HCT116 (cell line): ENCODE measurements at regions not wholly inside any gene's neighbourhood (a gene's known extent, or its start where the extent isn't known, plus 50 kb on each side); places are given as distances from the start of the nearest gene placed in this dataset.

Experiments used
- ATAC-seq: fragments of 200-7000 bp; cut with Tn5 transposase; 2 replicates; pipeline ENCODE4 v1.9.1; 2020; ENCODE audit warnings: mild to moderate bottlenecking, moderate library complexity
- BruUV-seq: library from RNA; stranded (reverse); fragments of 400-500 nt; replicated peaks from 2 replicates; lab custom pipeline; 2021; lab: Mats Ljungman, UMichigan
- CTCF ChIA-PET: fragments of 300-600 bp; sonication (Branson Sonifier 250); formaldehyde crosslinking; loops from one replicate; lab custom pipeline; 2021; ENCODE audit warnings: antibody characterized with exemption; lab: Charles Lee
- POLR2A ChIA-PET: fragments of 300-600, 350-600 bp; sonication (Branson Sonifier 250); formaldehyde crosslinking; loops from one replicate; lab custom pipeline; 2021; ENCODE audit warnings: antibody characterized with exemption; lab: Charles Lee
- RAD21 ChIA-PET, 2 experiments: fragments of 300-600 bp; sonication (Branson Sonifier 250); formaldehyde crosslinking; loops; one replicate each; lab custom pipeline; 2023; ENCODE audit warnings: low total read pairs in 2 of 2; ENCODE audit not compliant: uncharacterized antibody in 2 of 2, unreplicated experiment in 2 of 2, low non-redundant PET in 1 of 2; lab: Charles Lee
- DNase-seq: peaks from one replicate; pipeline ENCODE4 v3.0.0-alpha.2; 2010; ENCODE audit warnings: low read depth, low spot score
- H2AFZ ChIP-seq: fragments of 200-600 bp; shearing (Covaris generic), sonication (generic); 2 replicates; pipeline ENCODE4 v1.6.1; 2017; ENCODE audit warnings: low read depth, mixed run types, mixed read lengths, antibody characterized with exemption, low read length; ENCODE audit not compliant: poor library complexity, severe bottlenecking
- H3K27ac ChIP-seq: 2 replicates; pipeline ENCODE4 v1.5.1; 2012; ENCODE audit warnings: low read depth, low read length
- H3K27me3 ChIP-seq: fragments of 200-600 bp; sonication (generic); 2 replicates; pipeline ENCODE4 v1.6.1; 2016; ENCODE audit warnings: mixed run types, low read length, mixed read lengths; ENCODE audit not compliant: insufficient read depth
- H3K36me3 ChIP-seq, 2 experiments: fragments of 200-500 bp in 1 of 2; fragments of 200-600 bp in 1 of 2; sonication (Bioruptor generic) in 1 of 2; sonication (generic) in 1 of 2; 2 replicates each; pipeline versions ENCODE4 v1.5.1 to v1.6.1; 2014 to 2016; ENCODE audit warnings: low read length in 2 of 2, inconsistent platforms in 1 of 2, mixed read lengths in 1 of 2, mixed run types in 1 of 2; ENCODE audit not compliant: insufficient read depth in 2 of 2, control insufficient read depth in 1 of 2
- H3K4me1 ChIP-seq, 2 experiments: fragments of 200-600 bp in 1 of 2; sonication (generic) in 1 of 2; 2 replicates each; pipeline versions ENCODE4 v1.5.1 to v1.6.1; 2012 to 2017; ENCODE audit warnings: low read length in 2 of 2, inconsistent platforms in 1 of 2, mild to moderate bottlenecking in 1 of 2, mixed read lengths in 1 of 2, mixed run types in 1 of 2, moderate library complexity in 1 of 2; ENCODE audit not compliant: insufficient read depth in 2 of 2, control insufficient read depth in 1 of 2
- H3K4me2 ChIP-seq: fragments of 200-600 bp; sonication (generic); 2 replicates; pipeline ENCODE4 v1.6.1; 2017; ENCODE audit warnings: mixed run types, low read length, mixed read lengths
- H3K4me3 ChIP-seq, 2 experiments: fragments of 200-600 bp in 1 of 2; sonication (generic) in 1 of 2; replicated peaks in 1 of 2; 2 replicates each; pipeline ENCODE4 v1.5.1; 2011 to 2016; ENCODE audit warnings: low read length in 2 of 2, control low read depth in 1 of 2, low read depth in 1 of 2, mild to moderate bottlenecking in 1 of 2, mixed read lengths in 1 of 2, mixed run types in 1 of 2
- H3K79me2 ChIP-seq: fragments of 200-600 bp; sonication (generic); 2 replicates; pipeline ENCODE4 v1.6.1; 2017; ENCODE audit warnings: mild to moderate bottlenecking, mixed run types, low read length, moderate library complexity, mixed read lengths; ENCODE audit not compliant: insufficient read depth
- H3K9ac ChIP-seq: fragments of 200-600 bp; sonication (generic); 2 replicates; pipeline ENCODE4 v1.6.1; 2016; ENCODE audit warnings: low read length, mixed read lengths
- H3K9me2 ChIP-seq: fragments of 200-600 bp; sonication (generic), shearing (Covaris generic); 2 replicates; pipeline ENCODE4 v1.6.1; 2017; ENCODE audit warnings: mixed run types, mild to moderate bottlenecking, moderate library complexity; ENCODE audit not compliant: insufficient read depth
- H3K9me3 ChIP-seq, 2 experiments: fragments of 200-500 bp in 1 of 2; fragments of 200-600 bp in 1 of 2; sonication (Bioruptor generic) in 1 of 2; sonication (generic) in 1 of 2; 2 replicates each; pipeline ENCODE4 v1.6.1; 2014 to 2017; ENCODE audit warnings: low read length in 2 of 2, mixed read lengths in 2 of 2, inconsistent platforms in 1 of 2, low read depth in 1 of 2, mild to moderate bottlenecking in 1 of 2, mixed run types in 1 of 2, moderate library complexity in 1 of 2; ENCODE audit not compliant: control insufficient read depth in 1 of 2, insufficient read depth in 1 of 2
- H4K20me1 ChIP-seq: fragments of 200-600 bp; sonication (generic), shearing (Covaris generic); 2 replicates; pipeline ENCODE4 v1.6.1; 2017; ENCODE audit warnings: mixed run types, mild to moderate bottlenecking, moderate library complexity; ENCODE audit not compliant: insufficient read depth
- CBX3 ChIP-seq: IDR thresholded peaks from 2 replicates; pipeline ENCODE4 v1.6.1; 2012; ENCODE audit warnings: low read depth
- CEBPB ChIP-seq: IDR thresholded peaks from 2 replicates; pipeline ENCODE4 v1.6.1; 2012; ENCODE audit warnings: low read depth
- POLR2A ChIP-seq: IDR thresholded peaks from 2 replicates; pipeline ENCODE4 v1.7.0; 2011; ENCODE audit warnings: borderline replicate concordance; ENCODE audit not compliant: insufficient read depth, insufficient read length; ENCODE audit errors: extremely low read depth
- RAD21 ChIP-seq: IDR thresholded peaks from 2 replicates; pipeline ENCODE4 v1.6.1; 2012; ENCODE audit warnings: low read depth, mild to moderate bottlenecking
- SIN3A ChIP-seq: IDR thresholded peaks from 2 replicates; pipeline ENCODE4 v1.6.1; 2012; ENCODE audit warnings: low read depth
- ZBTB33 ChIP-seq: IDR thresholded peaks from 2 replicates; pipeline ENCODE4 v1.6.1; 2011; ENCODE audit warnings: mild to moderate bottlenecking, low read length, moderate library complexity; ENCODE audit not compliant: insufficient replicate concordance; ENCODE audit errors: extremely low read depth
- ZNF274 ChIP-seq: fragments of 200-500 bp; sonication (Bioruptor generic); IDR thresholded peaks from 2 replicates; pipeline ENCODE4 v1.6.1; 2014; ENCODE audit warnings: mild to moderate bottlenecking, low read depth, low read length, inconsistent platforms
- intact Hi-C: fragments of 100-400 bp; cut with micrococcal nuclease; formaldehyde crosslinking; loops from 2 replicates; pipeline ENCODE4 v1.10.0; 2022
- TF ChIP-seq, protein P1 (sequence below): IDR thresholded peaks from 2 replicates; pipeline ENCODE4 v1.6.1; 2012
- TF ChIP-seq, protein P2 (sequence below): IDR thresholded peaks from 2 replicates; pipeline ENCODE4 v1.6.1; 2012; ENCODE audit warnings: low read depth
- TF ChIP-seq, protein P3 (sequence below), 3 experiments: fragments of 200-600 bp in 1 of 3; sonication (generic) in 1 of 3; IDR thresholded peaks in 2 of 3; conservative IDR thresholded peaks in 1 of 3; 2 replicates each; pipeline ENCODE4 v1.5.1; 2012 to 2017; ENCODE audit warnings: low read depth in 2 of 3, low read length in 2 of 3, antibody characterized with exemption in 1 of 3, borderline replicate concordance in 1 of 3, control low read depth in 1 of 3, mild to moderate bottlenecking in 1 of 3, mixed read lengths in 1 of 3, mixed run types in 1 of 3, moderate library complexity in 1 of 3; ENCODE audit not compliant: insufficient read depth in 1 of 3

GRCh38 chr2:136531731-136532130, 233.6 kb upstream of the THSD7B start:
- H3K4me3 ChIP-seq, result no peak overlapping the region
- no peak overlapping the region for H3K27ac ChIP-seq
- TF ChIP-seq ZNF274 (no peak), CEBPB (no peak), RAD21 (no peak), POLR2A (no peak), CBX3 (no peak), ZBTB33 (no peak), SIN3A (no peak)
- TF ChIP-seq, protein P1, sequence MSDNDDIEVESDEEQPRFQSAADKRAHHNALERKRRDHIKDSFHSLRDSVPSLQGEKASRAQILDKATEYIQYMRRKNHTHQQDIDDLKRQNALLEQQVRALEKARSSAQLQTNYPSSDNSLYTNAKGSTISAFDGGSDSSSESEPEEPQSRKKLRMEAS, result no peak
- TF ChIP-seq, protein P2, sequence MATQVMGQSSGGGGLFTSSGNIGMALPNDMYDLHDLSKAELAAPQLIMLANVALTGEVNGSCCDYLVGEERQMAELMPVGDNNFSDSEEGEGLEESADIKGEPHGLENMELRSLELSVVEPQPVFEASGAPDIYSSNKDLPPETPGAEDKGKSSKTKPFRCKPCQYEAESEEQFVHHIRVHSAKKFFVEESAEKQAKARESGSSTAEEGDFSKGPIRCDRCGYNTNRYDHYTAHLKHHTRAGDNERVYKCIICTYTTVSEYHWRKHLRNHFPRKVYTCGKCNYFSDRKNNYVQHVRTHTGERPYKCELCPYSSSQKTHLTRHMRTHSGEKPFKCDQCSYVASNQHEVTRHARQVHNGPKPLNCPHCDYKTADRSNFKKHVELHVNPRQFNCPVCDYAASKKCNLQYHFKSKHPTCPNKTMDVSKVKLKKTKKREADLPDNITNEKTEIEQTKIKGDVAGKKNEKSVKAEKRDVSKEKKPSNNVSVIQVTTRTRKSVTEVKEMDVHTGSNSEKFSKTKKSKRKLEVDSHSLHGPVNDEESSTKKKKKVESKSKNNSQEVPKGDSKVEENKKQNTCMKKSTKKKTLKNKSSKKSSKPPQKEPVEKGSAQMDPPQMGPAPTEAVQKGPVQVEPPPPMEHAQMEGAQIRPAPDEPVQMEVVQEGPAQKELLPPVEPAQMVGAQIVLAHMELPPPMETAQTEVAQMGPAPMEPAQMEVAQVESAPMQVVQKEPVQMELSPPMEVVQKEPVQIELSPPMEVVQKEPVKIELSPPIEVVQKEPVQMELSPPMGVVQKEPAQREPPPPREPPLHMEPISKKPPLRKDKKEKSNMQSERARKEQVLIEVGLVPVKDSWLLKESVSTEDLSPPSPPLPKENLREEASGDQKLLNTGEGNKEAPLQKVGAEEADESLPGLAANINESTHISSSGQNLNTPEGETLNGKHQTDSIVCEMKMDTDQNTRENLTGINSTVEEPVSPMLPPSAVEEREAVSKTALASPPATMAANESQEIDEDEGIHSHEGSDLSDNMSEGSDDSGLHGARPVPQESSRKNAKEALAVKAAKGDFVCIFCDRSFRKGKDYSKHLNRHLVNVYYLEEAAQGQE, result no peak
- TF ChIP-seq, protein P3, sequence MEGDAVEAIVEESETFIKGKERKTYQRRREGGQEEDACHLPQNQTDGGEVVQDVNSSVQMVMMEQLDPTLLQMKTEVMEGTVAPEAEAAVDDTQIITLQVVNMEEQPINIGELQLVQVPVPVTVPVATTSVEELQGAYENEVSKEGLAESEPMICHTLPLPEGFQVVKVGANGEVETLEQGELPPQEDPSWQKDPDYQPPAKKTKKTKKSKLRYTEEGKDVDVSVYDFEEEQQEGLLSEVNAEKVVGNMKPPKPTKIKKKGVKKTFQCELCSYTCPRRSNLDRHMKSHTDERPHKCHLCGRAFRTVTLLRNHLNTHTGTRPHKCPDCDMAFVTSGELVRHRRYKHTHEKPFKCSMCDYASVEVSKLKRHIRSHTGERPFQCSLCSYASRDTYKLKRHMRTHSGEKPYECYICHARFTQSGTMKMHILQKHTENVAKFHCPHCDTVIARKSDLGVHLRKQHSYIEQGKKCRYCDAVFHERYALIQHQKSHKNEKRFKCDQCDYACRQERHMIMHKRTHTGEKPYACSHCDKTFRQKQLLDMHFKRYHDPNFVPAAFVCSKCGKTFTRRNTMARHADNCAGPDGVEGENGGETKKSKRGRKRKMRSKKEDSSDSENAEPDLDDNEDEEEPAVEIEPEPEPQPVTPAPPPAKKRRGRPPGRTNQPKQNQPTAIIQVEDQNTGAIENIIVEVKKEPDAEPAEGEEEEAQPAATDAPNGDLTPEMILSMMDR (IDR thresholded peaks at IDR 0.05 in 2 of 3, conservative IDR thresholded peaks at IDR 0.05 in 1 of 3; ENCODE audit: borderline replicate concordance in 1 of 3, insufficient read depth in 1 of 3, low read depth in 2 of 3, low read length in 2 of 3), result no peak
- CTCF ChIA-PET, result no interaction called here
- no peaks in the 10 kb centered on the region for H3K9me3 ChIP-seq
- no peak overlapping the region for H3K9ac ChIP-seq
- H3K4me1 ChIP-seq, result no peaks in the 10 kb centered on the region
- no peak overlapping the region for H2AFZ ChIP-seq
- no peaks in the 10 kb centered on the region for H3K27me3 ChIP-seq
- RAD21 ChIA-PET, result no interaction called here
- no peak overlapping the region for H3K4me2 ChIP-seq
- H3K9me2 ChIP-seq, result no peaks in the 10 kb centered on the region
- POLR2A ChIA-PET, result no interaction called here
- BruUV-seq, result no TSS peak
- ATAC-seq (no peak), DNase-seq (no peak)
- no peaks in the 10 kb centered on the region for H3K79me2 ChIP-seq
- H3K36me3 ChIP-seq, result no peaks in the 10 kb centered on the region
- intact Hi-C loops, result no loop called here
- H4K20me1 ChIP-seq, result no peaks in the 10 kb centered on the region
